Gastrocnemius medialis (tissue), 4 donors: ENCODE measurements at regions not wholly inside any gene's neighbourhood (a gene's known extent, or its start where the extent isn't known, plus 50 kb on each side); places are given as distances from the start of the nearest gene placed in this dataset.

Experiments
- ATAC-seq, 2 donors: fragments of 150-250 bp; one replicate each; pipeline ENCODE4 v1.9.1; 2016
- DNase-seq, 2 donors: peaks; one replicate each; pipeline ENCODE4 v3.0.0-alpha.2; 2019
- H3K27ac ChIP-seq, 4 donors: fragments of 200-600 bp; sonication (generic); 1 replicate in 1 of 4; 2 replicates in 3 of 4; pipeline ENCODE4 v1.5.1; 2016 to 2018; ENCODE audit warnings: mild to moderate bottlenecking in 2 of 4, moderate library complexity in 1 of 4
- H3K27me3 ChIP-seq, 3 donors: fragments of 200-600 bp; sonication (generic) in 2 of 3; 1 replicate in 1 of 3; 2 replicates in 2 of 3; pipeline versions ENCODE4 v1.5.1 to v1.6.0; 2016 to 2019; ENCODE audit warnings: mild to moderate bottlenecking in 1 of 3, moderate library complexity in 1 of 3
- H3K36me3 ChIP-seq, 2 donors: fragments of 200-600 bp; sonication (generic) in 1 of 2; one replicate each; pipeline ENCODE4 v1.5.1; 2017 to 2018
- H3K4me1 ChIP-seq, 2 donors: fragments of 200-600 bp; sonication (generic) in 1 of 2; one replicate each; pipeline ENCODE4 v1.5.1; 2016 to 2017; ENCODE audit warnings: mild to moderate bottlenecking in 2 of 2
- H3K4me3 ChIP-seq, 4 donors: fragments of 200-600 bp; sonication (generic) in 3 of 4; 1 replicate in 1 of 4; 2 replicates in 3 of 4; pipeline ENCODE4 v1.5.1; 2016 to 2019; ENCODE audit warnings: mild to moderate bottlenecking in 2 of 4
- H3K9me3 ChIP-seq, 3 donors: fragments of 200-600 bp; sonication (generic) in 2 of 3; 1 replicate in 1 of 3; 2 replicates in 2 of 3; pipeline ENCODE4 v1.5.1; 2016 to 2019
- POLR2A ChIP-seq, 2 donors: fragments of 450-650 bp; IDR thresholded peaks; one replicate each; pipeline ENCODE4 v1.6.1; 2017; ENCODE audit warnings: antibody characterized with exemption in 2 of 2, mild to moderate bottlenecking in 2 of 2, moderate library complexity in 2 of 2
- in situ Hi-C, 4 donors: fragments of 200-750 bp; cut with MboI; loops; one replicate each; pipeline versions ENCODE4 v1.15.0 to v1.8.0; 2017; ENCODE audit warnings: low sequenced_read_pairs in 4 of 4
- intact Hi-C: fragments of 100-400 bp; cut with DNase I; formaldehyde crosslinking; loops from one replicate; pipeline ENCODE4 v1.15.1; 2023; ENCODE audit warnings: low total_unique reads
- TF ChIP-seq, protein P1 (sequence below), 5 experiments: fragments of 450-650 bp in 3 of 5; fragments of 200-600 bp in 2 of 5; sonication (generic) in 2 of 5; IDR thresholded peaks in 4 of 5; conservative IDR thresholded peaks in 1 of 5; 1 replicate in 4 of 5; 2 replicates in 1 of 5; pipeline ENCODE4 v1.5.1; 2016 to 2019; ENCODE audit warnings: antibody characterized with exemption in 5 of 5, mild to moderate bottlenecking in 3 of 5, moderate library complexity in 3 of 5

DNA sequence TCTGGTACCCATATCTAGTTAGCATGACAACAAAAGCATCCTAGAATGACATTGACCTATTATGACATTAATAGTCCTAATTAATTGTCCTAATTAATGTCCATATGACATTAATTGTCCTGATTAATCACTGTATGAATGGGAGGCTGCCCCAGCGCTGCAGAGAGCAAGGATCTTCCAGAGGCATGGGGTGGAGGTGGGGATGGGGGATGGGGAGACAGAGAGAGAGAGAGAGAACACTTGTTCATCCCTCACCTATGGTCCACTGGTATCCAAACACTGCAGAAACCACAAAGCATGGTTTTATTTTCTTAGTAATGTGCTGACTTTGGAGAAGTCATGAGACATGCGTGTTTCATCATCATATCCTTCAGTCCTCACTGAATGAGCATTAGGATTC, 235.1 kb downstream of the FNDC1 start:
- intact Hi-C loops: no loop called here
- TF ChIP-seq, protein P1, sequence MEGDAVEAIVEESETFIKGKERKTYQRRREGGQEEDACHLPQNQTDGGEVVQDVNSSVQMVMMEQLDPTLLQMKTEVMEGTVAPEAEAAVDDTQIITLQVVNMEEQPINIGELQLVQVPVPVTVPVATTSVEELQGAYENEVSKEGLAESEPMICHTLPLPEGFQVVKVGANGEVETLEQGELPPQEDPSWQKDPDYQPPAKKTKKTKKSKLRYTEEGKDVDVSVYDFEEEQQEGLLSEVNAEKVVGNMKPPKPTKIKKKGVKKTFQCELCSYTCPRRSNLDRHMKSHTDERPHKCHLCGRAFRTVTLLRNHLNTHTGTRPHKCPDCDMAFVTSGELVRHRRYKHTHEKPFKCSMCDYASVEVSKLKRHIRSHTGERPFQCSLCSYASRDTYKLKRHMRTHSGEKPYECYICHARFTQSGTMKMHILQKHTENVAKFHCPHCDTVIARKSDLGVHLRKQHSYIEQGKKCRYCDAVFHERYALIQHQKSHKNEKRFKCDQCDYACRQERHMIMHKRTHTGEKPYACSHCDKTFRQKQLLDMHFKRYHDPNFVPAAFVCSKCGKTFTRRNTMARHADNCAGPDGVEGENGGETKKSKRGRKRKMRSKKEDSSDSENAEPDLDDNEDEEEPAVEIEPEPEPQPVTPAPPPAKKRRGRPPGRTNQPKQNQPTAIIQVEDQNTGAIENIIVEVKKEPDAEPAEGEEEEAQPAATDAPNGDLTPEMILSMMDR (IDR thresholded peaks at IDR 0.05 in 4 of 5, conservative IDR thresholded peaks at IDR 0.05 in 1 of 5): no peak
- Histone ChIP-seq H3K27me3 (no peaks in the 10 kb centered on the region), H3K9me3 (no peaks in the 10 kb centered on the region), H3K4me3 (no peak overlapping the region), H3K36me3 (no peaks in the 10 kb centered on the region), H3K27ac (no peak overlapping the region), H3K4me1 (no peaks in the 10 kb centered on the region)
- DNase-seq (no peak), ATAC-seq (no peak)
- in situ Hi-C loops: no loop called here

DNA sequence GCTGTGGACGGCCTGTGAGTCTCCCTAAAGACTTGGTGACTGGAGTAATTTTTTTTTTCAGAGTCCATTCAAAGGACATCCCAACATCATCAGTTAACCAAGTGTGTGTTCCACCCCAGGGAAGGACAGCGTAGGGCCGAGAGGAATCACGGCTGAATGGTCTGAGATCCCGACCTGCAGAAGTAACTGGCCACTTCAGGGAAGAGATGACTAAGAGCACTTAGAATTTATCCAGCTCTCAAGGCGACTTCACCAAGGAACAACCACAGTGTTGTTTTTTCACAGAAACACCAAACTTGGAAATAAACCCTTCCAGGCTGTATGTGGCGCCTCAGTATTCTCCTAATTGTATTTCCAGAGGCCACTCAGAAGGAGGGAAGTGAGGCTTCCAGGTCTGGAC, 231.6 kb downstream of the FNDC1 start:
- Histone ChIP-seq H3K4me3 (no peak overlapping the region), H3K27ac (no peak overlapping the region), H3K36me3 (no peaks in the 10 kb centered on the region), H3K27me3 (no peaks in the 10 kb centered on the region), H3K9me3 (no peaks in the 10 kb centered on the region), H3K4me1 (no peaks in the 10 kb centered on the region)
- TF ChIP-seq POLR2A (IDR thresholded peaks at IDR 0.05): no peak
- TF ChIP-seq, protein P1 (IDR thresholded peaks at IDR 0.05 in 4 of 5, conservative IDR thresholded peaks at IDR 0.05 in 1 of 5): no peak
- intact Hi-C loops (no loop called here), in situ Hi-C loops (no loop called here)
- DNase-seq (no peak), ATAC-seq (no peak)

DNA sequence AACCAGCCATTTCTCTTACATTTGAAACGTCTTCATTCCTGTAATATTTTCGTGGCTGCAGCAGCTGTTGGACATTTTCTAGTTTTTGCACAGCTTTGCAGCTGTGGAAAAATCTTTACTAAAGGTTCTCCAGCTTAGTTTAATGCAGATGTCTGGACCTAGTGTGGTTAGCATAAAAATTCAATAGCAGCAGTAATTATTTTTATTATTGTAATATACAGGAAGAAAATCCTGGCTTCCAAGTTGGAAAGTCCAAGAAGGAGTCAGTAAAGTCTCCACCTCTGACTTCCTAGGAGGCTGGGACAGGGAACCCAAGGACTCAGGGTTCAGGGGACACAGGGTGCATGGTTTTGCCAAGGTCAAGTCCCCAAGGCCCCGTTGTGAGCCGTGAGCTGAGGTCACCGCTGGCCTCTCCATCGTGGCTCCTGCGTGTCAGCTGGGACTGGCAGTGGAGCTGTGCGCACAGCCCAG, 230.6 kb downstream of the FNDC1 start:
- intact Hi-C loops (no loop called here), in situ Hi-C loops (no loop called here)
- Histone ChIP-seq H3K4me1 (no peaks in the 10 kb centered on the region), H3K27ac (no peak overlapping the region), H3K27me3 (no peaks in the 10 kb centered on the region), H3K9me3 (no peaks in the 10 kb centered on the region), H3K4me3 (no peak overlapping the region), H3K36me3 (no peaks in the 10 kb centered on the region)
- no peak for ATAC-seq
- TF ChIP-seq, protein P1 (IDR thresholded peaks at IDR 0.05 in 4 of 5, conservative IDR thresholded peaks at IDR 0.05 in 1 of 5): no peak
- no peak for TF ChIP-seq POLR2A (IDR thresholded peaks at IDR 0.05)
- no peak for DNase-seq

DNA sequence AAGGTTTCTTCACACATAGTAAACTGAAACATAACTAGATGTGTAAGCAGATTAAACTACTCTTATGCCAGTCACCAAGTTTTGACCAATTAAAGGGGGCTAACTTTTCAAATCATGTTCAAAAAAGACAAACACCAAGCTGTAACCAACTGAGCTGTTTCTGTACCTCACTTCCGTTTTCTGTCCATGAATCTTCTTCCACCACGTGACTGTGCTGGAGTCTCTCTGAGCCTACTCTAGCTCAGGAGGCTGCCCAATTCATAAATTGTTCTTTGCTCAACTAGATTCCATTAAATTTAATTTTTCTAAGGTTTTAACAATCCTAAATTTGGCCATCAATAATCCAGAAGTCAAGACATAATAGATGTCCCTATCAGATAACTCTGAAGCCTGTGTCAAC, 229.4 kb downstream of the FNDC1 start:
- H3K9me3 ChIP-seq: no peaks in the 10 kb centered on the region
- no peaks in the 10 kb centered on the region for H3K4me1 ChIP-seq
- H3K36me3 ChIP-seq: no peaks in the 10 kb centered on the region
- intact Hi-C loops (no loop called here), in situ Hi-C loops (no loop called here)
- TF ChIP-seq POLR2A (IDR thresholded peaks at IDR 0.05): no peak
- TF ChIP-seq, protein P1 (IDR thresholded peaks at IDR 0.05 in 4 of 5, conservative IDR thresholded peaks at IDR 0.05 in 1 of 5): no peak
- ATAC-seq (no peak), DNase-seq (no peak)
- H3K4me3 ChIP-seq: no peak overlapping the region
- H3K27me3 ChIP-seq: no peaks in the 10 kb centered on the region
- no peak overlapping the region for H3K27ac ChIP-seq

DNA sequence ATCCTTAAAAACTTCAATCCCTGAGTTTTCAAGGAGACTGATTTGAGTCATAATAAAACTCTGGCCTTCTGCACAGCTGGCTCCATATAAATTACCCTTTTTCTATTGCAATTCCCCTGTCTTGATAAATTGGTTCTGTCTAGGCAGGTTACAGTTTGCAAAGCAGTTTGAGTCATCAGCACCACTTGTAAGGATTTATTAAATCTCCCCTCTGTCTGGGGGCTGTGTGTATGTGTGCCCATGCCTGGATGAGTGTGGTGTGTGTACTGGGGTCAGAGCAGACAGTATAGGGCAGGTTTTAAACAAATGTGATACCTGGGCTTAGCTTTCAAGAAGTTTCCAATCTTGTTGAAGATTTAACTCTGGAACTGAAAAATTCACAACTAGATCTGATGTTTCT, 228.6 kb downstream of the FNDC1 start:
- Histone ChIP-seq H3K27ac (no peak overlapping the region), H3K9me3 (no peaks in the 10 kb centered on the region), H3K4me1 (no peaks in the 10 kb centered on the region), H3K27me3 (no peaks in the 10 kb centered on the region), H3K4me3 (no peak overlapping the region), H3K36me3 (no peaks in the 10 kb centered on the region)
- intact Hi-C loops (no loop called here), in situ Hi-C loops (no loop called here)
- no peak for DNase-seq
- TF ChIP-seq, protein P1 (IDR thresholded peaks at IDR 0.05 in 4 of 5, conservative IDR thresholded peaks at IDR 0.05 in 1 of 5): no peak
- TF ChIP-seq POLR2A (IDR thresholded peaks at IDR 0.05): no peak
- no peak for ATAC-seq
